ENCODE measurements at regions not wholly inside any gene's neighbourhood (a gene's known extent, or its start where the extent isn't known, plus 50 kb on each side); places are given as distances from the start of the nearest gene placed in this dataset.
A peak's percentile ranks its signal among the peaks of the same experiment; 100 is the strongest.

DNA sequence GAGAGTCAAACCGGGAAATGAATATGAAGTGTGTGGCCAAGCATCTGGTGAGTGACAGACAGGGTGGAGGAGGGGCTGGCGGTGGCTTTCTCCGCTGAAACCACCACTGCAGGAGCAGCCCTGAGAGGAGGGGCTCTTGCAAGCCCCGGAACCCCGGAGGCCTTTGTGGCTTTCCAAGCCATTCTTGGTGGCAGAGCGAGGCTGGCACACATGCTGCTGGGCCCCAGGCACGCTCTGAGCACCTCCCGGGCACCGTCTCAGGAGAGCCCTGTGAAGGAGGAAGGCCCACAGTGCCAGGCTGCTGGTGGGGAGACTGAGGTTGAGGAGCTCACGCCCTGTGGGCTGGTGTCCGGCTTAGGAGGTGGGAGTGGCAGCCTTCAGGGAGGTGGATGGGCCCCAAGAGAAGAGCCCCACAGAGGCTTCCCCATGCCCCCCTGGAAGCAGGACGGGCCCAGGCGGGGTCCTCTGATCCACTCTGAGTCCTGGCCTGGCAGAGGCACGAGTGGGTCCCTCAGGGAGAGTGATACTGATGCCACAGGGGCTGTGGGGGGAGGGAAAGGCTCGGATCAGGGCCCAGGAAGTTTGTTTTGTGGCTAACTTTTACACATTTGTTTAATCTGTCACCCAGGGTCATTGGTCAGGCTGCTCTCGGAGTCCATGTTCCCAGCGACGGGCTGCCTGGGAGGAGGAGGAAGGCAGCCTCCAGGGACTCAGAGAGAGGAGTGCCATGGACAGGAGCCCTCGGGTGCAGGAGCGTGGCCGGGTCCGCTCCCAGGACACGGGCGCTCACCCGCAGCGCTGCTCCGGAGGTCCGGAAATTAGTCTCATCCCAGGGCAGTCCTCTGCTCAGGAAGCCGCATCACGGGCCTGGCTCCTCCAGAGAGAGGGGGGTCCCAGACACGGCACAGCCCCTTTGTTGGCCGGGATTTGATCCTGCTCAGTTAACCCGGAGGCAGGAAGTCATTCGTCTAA lies 170.7 kb downstream of the ERMARD start:
- DNase-seq, result no peak
- Histone ChIP-seq H3K9ac (ENCODE audit: low read length) (no peak overlapping the region), H3K27ac (ENCODE audit: low read length, poor library complexity, severe bottlenecking) (no peak overlapping the region), H2AFZ (ENCODE audit: low read depth, low read length) (no peak overlapping the region), H3K27me3 (ENCODE audit: control insufficient read depth in 1 of 2, insufficient read depth in 1 of 2, low read length in 2 of 2) (no peaks in the 10 kb centered on the region), H3K79me1 (replicated peaks; ENCODE audit: low read length, poor library complexity, severe bottlenecking) (no peaks in the 10 kb centered on the region), H3K14ac (ENCODE audit: low read length in 2 of 2) (no peak overlapping the region), H3K4me2 (ENCODE audit: low read length, poor library complexity, severe bottlenecking) (no peak overlapping the region), H2AK5ac (ENCODE audit: low read length, severe bottlenecking) (no peak overlapping the region), H2BK5ac (ENCODE audit: low read depth, low read length, poor library complexity, severe bottlenecking) (no peak overlapping the region), H4K8ac (ENCODE audit: low read length) (no peak overlapping the region), H3K9me3 (ENCODE audit: control insufficient read depth, low read length) (no peaks in the 10 kb centered on the region), H2BK120ac (ENCODE audit: low read depth, low read length) (no peak overlapping the region), H4K91ac (ENCODE audit: low read length) (no peak overlapping the region), H3K4me3 (ENCODE audit: insufficient read depth in 1 of 2, low read depth in 1 of 2, low read length in 2 of 2) (no peak overlapping the region), H2BK12ac (ENCODE audit: low read length in 2 of 2) (no peak overlapping the region), H3K4me1 (ENCODE audit: control insufficient read depth, insufficient read depth, low read depth, low read length) (no peaks in the 10 kb centered on the region), H3K23ac (ENCODE audit: low read length in 2 of 2) (no peak overlapping the region), H2BK15ac (ENCODE audit: low read depth, poor library complexity, severe bottlenecking) (no peak overlapping the region), H3K36me3 (ENCODE audit: control insufficient read depth in 1 of 2, insufficient read depth in 2 of 2, low read depth in 1 of 2, low read length in 2 of 2) (no peaks in the 10 kb centered on the region), H3K4ac (ENCODE audit: low read depth in 1 of 2, low read length in 2 of 2) (no peak overlapping the region), H3K18ac (ENCODE audit: low read depth in 1 of 2, low read length in 2 of 2) (no peak overlapping the region)
- 62% methylated on average over 33 of the region's 34 CpGs for WGBS

DNA sequence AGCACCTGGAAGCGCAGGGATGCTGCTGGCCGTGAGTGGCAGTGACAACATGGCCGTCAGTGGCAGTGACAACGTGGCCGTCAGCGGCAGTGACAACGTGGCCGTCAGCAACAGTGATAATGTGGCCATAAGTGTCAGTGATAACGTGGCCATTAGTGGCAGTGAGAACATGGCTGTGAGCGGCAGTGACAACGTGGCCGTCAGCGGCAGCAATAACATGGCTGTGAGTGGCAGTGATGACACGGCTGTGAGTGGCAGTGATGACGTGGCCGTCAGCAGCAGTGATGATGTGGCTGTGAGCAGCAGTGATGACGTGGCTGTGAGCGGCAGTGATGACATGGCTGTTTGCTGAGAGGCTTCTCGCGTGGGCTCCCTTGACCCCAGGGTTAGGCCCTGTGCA lies 169.8 kb downstream of the ERMARD start:
- no peaks in the 10 kb centered on the region for H3K36me3 ChIP-seq (ENCODE audit: control insufficient read depth in 1 of 2, insufficient read depth in 2 of 2, low read depth in 1 of 2, low read length in 2 of 2)
- H3K18ac ChIP-seq (ENCODE audit: low read depth in 1 of 2, low read length in 2 of 2), result no peak overlapping the region
- H3K27ac ChIP-seq (ENCODE audit: low read length, poor library complexity, severe bottlenecking), result no peak overlapping the region
- no peaks in the 10 kb centered on the region for H3K27me3 ChIP-seq (ENCODE audit: control insufficient read depth in 1 of 2, insufficient read depth in 1 of 2, low read length in 2 of 2)
- no peak overlapping the region for H4K8ac ChIP-seq (ENCODE audit: low read length)
- 90% methylated on average over 20 of the region's 20 CpGs for WGBS
- no peak overlapping the region for H3K4me3 ChIP-seq (ENCODE audit: insufficient read depth in 1 of 2, low read depth in 1 of 2, low read length in 2 of 2)
- no peak overlapping the region for H2BK5ac ChIP-seq (ENCODE audit: low read depth, low read length, poor library complexity, severe bottlenecking)
- H2BK15ac ChIP-seq (ENCODE audit: low read depth, poor library complexity, severe bottlenecking), result no peak overlapping the region
- DNase-seq, result no peak
- no peaks in the 10 kb centered on the region for H3K4me1 ChIP-seq (ENCODE audit: control insufficient read depth, insufficient read depth, low read depth, low read length)
- no peak overlapping the region for H2AFZ ChIP-seq (ENCODE audit: low read depth, low read length)
- no peak overlapping the region for H4K91ac ChIP-seq (ENCODE audit: low read length)
- no peak overlapping the region for H3K23ac ChIP-seq (ENCODE audit: low read length in 2 of 2)
- peak overlapping the region in 1 of 2 experiments; percentile 44 for H3K14ac ChIP-seq (ENCODE audit: low read length in 2 of 2)
- H3K4me2 ChIP-seq (ENCODE audit: low read length, poor library complexity, severe bottlenecking), result no peak overlapping the region
- H2BK12ac ChIP-seq (ENCODE audit: low read length in 2 of 2), result no peak overlapping the region
- no peaks in the 10 kb centered on the region for H3K9me3 ChIP-seq (ENCODE audit: control insufficient read depth, low read length)
- H2BK120ac ChIP-seq (ENCODE audit: low read depth, low read length), result no peak overlapping the region
- no peak overlapping the region for H3K9ac ChIP-seq (ENCODE audit: low read length)
- H3K4ac ChIP-seq (ENCODE audit: low read depth in 1 of 2, low read length in 2 of 2), result no peak overlapping the region
- no peak overlapping the region for H2AK5ac ChIP-seq (ENCODE audit: low read length, severe bottlenecking)
- no peaks in the 10 kb centered on the region for H3K79me1 ChIP-seq (replicated peaks; ENCODE audit: low read length, poor library complexity, severe bottlenecking)

DNA sequence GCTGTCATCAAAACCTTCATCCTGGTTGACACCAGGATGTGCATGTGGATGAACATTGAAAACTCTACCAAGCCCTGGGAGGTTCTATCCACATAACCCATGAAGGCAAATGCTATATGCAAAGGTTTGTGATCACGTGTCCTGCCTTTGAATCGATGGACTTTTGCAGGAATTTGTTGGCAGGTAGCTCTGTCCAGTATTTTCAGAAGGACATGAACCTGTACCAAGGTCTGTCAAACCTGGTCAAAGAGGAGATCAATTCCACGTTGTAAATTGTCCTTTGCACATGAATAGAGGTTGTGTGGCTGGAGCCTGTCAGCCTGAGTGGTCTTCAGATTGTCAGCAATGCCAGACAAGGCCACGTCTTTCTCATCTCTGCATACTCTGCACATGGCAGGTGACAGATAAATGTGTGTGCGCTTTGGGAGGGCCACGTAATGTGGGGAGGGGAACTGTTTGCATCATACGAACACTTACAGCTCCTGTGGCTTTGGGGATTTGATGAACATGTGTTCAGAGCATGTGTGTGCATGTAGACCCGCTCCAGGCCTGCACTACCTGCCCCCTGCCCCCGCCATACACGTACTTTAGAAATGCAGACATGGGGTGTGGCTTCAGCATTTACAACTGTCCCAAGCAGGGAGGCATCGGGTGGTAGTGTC lies 169.1 kb downstream of the ERMARD start:
- H2BK120ac ChIP-seq (ENCODE audit: low read depth, low read length), result no peak overlapping the region
- no peaks in the 10 kb centered on the region for H3K79me1 ChIP-seq (replicated peaks; ENCODE audit: low read length, poor library complexity, severe bottlenecking)
- no peak overlapping the region for H3K4me3 ChIP-seq (ENCODE audit: insufficient read depth in 1 of 2, low read depth in 1 of 2, low read length in 2 of 2)
- H3K9me3 ChIP-seq (ENCODE audit: control insufficient read depth, low read length), result no peaks in the 10 kb centered on the region
- H4K8ac ChIP-seq (ENCODE audit: low read length), result no peak overlapping the region
- no peaks in the 10 kb centered on the region for H3K27me3 ChIP-seq (ENCODE audit: control insufficient read depth in 1 of 2, insufficient read depth in 1 of 2, low read length in 2 of 2)
- no peak overlapping the region for H2AK5ac ChIP-seq (ENCODE audit: low read length, severe bottlenecking)
- no peak overlapping the region for H3K4ac ChIP-seq (ENCODE audit: low read depth in 1 of 2, low read length in 2 of 2)
- no peak overlapping the region for H3K14ac ChIP-seq (ENCODE audit: low read length in 2 of 2)
- H2AFZ ChIP-seq (ENCODE audit: low read depth, low read length), result no peak overlapping the region
- no peak overlapping the region for H3K27ac ChIP-seq (ENCODE audit: low read length, poor library complexity, severe bottlenecking)
- no peak overlapping the region for H2BK5ac ChIP-seq (ENCODE audit: low read depth, low read length, poor library complexity, severe bottlenecking)
- H3K36me3 ChIP-seq (ENCODE audit: control insufficient read depth in 1 of 2, insufficient read depth in 2 of 2, low read depth in 1 of 2, low read length in 2 of 2), result no peaks in the 10 kb centered on the region
- H3K4me1 ChIP-seq (ENCODE audit: control insufficient read depth, insufficient read depth, low read depth, low read length), result no peaks in the 10 kb centered on the region
- WGBS, result 81% methylated on average over 11 of the region's 11 CpGs
- DNase-seq, result no peak
- no peak overlapping the region for H3K18ac ChIP-seq (ENCODE audit: low read depth in 1 of 2, low read length in 2 of 2)
- H4K91ac ChIP-seq (ENCODE audit: low read length), result no peak overlapping the region
- H2BK12ac ChIP-seq (ENCODE audit: low read length in 2 of 2), result no peak overlapping the region
- no peak overlapping the region for H2BK15ac ChIP-seq (ENCODE audit: low read depth, poor library complexity, severe bottlenecking)
- H3K23ac ChIP-seq (ENCODE audit: low read length in 2 of 2), result no peak overlapping the region
- no peak overlapping the region for H3K4me2 ChIP-seq (ENCODE audit: low read length, poor library complexity, severe bottlenecking)
- H3K9ac ChIP-seq (ENCODE audit: low read length), result no peak overlapping the region

DNA sequence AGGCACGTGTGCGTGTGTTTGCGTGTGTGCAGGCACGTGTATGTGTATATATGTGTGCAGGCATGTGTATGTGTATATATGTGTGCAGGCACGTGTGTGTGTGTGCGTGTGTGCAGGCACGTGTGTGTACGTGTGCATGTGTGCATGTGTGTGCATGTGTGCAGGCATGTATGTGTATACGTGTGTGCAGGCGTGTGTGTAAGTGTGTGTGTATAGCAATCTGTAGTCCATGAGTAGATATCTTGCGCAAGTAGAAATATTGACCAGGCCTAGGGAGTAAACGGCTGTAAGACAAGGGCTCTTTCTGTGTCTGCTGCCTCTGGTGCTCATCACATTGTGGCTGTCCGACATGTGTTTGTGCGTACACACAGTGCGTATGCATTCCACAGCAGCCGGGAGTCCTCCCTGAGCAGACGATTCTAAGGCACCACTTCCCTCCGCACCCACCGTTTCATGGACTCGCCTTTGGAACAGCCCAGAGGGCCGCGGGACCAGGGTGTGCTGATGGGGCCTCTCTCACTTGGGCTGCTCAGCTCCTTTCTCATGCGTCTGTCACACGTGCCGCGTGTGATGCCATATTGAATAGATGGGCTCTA lies 167.6 kb downstream of the ERMARD start:
- no peak overlapping the region for H2BK12ac ChIP-seq (ENCODE audit: low read length in 2 of 2)
- no peak overlapping the region for H2BK120ac ChIP-seq (ENCODE audit: low read depth, low read length)
- DNase-seq, result no peak
- peak overlapping the region; percentile 66 for H4K91ac ChIP-seq (ENCODE audit: low read length)
- no peak overlapping the region for H3K27ac ChIP-seq (ENCODE audit: low read length, poor library complexity, severe bottlenecking)
- H3K9me3 ChIP-seq (ENCODE audit: control insufficient read depth, low read length), result no peaks in the 10 kb centered on the region
- H2BK15ac ChIP-seq (ENCODE audit: low read depth, poor library complexity, severe bottlenecking), result no peak overlapping the region
- no peak overlapping the region for H2BK5ac ChIP-seq (ENCODE audit: low read depth, low read length, poor library complexity, severe bottlenecking)
- no peak overlapping the region for H4K8ac ChIP-seq (ENCODE audit: low read length)
- H3K27me3 ChIP-seq (ENCODE audit: control insufficient read depth in 1 of 2, insufficient read depth in 1 of 2, low read length in 2 of 2), result peaks cover 0 to 3% of the 10 kb centered on the region in 2 experiments
- H3K4me1 ChIP-seq (ENCODE audit: control insufficient read depth, insufficient read depth, low read depth, low read length), result no peaks in the 10 kb centered on the region
- 89% methylated on average over 26 of the region's 26 CpGs for WGBS
- H3K23ac ChIP-seq (ENCODE audit: low read length in 2 of 2), result no peak overlapping the region
- H3K18ac ChIP-seq (ENCODE audit: low read depth in 1 of 2, low read length in 2 of 2), result no peak overlapping the region
- no peaks in the 10 kb centered on the region for H3K36me3 ChIP-seq (ENCODE audit: control insufficient read depth in 1 of 2, insufficient read depth in 2 of 2, low read depth in 1 of 2, low read length in 2 of 2)
- no peak overlapping the region for H2AK5ac ChIP-seq (ENCODE audit: low read length, severe bottlenecking)
- no peak overlapping the region for H2AFZ ChIP-seq (ENCODE audit: low read depth, low read length)
- no peak overlapping the region for H3K14ac ChIP-seq (ENCODE audit: low read length in 2 of 2)
- no peak overlapping the region for H3K4ac ChIP-seq (ENCODE audit: low read depth in 1 of 2, low read length in 2 of 2)
- no peak overlapping the region for H3K4me2 ChIP-seq (ENCODE audit: low read length, poor library complexity, severe bottlenecking)
- H3K79me1 ChIP-seq (replicated peaks; ENCODE audit: low read length, poor library complexity, severe bottlenecking), result no peaks in the 10 kb centered on the region
- no peak overlapping the region for H3K9ac ChIP-seq (ENCODE audit: low read length)
- H3K4me3 ChIP-seq (ENCODE audit: insufficient read depth in 1 of 2, low read depth in 1 of 2, low read length in 2 of 2), result no peak overlapping the region

Measured in mesenchymal stem cell (in vitro differentiated cells and primary cell).